ENCODE measurements at regions not wholly inside any gene's neighbourhood (a gene's known extent, or its start where the extent isn't known, plus 50 kb on each side); places are given as distances from the start of the nearest gene placed in this dataset.

DNA sequence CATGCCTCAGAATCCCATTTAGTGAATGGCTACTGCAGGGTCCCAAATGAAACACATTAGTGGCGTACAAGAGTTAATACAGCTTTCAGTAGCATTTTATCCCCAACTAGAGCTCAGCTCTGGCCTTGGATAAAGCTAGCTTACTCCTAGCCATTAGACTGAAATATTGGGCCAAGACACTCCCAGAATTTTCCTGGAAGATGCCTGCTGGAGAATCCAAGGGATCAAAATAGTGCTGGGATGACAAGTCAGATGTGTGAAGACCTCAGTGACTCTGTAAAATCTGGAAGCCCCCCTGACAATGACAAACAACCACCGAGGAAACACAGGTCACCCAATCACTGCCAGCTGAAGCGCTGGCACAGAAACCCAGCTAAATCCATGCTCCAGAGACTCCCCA, 303.1 kb upstream of the SORL1-AS1 start:
- H2BK12ac ChIP-seq (ENCODE audit: insufficient read length, low read depth, low read length), result no peak overlapping the region
- H4K91ac ChIP-seq (ENCODE audit: insufficient read length, low read depth, low read length), result no peak overlapping the region
- H3K4me2 ChIP-seq (ENCODE audit: insufficient read depth, insufficient read length, low read length), result no peak overlapping the region
- no peak overlapping the region for H2BK120ac ChIP-seq (ENCODE audit: low read depth, low read length, poor library complexity, severe bottlenecking)
- no peaks in the 10 kb centered on the region for H3K9me3 ChIP-seq (ENCODE audit: control insufficient read depth, low read depth, low read length)
- no peak overlapping the region for H3K9ac ChIP-seq (ENCODE audit: extremely low read depth, insufficient read length, low read length)
- no peak overlapping the region for H2BK15ac ChIP-seq (ENCODE audit: low read depth, low read length)
- H4K5ac ChIP-seq (ENCODE audit: insufficient read length, low read depth, low read length), result no peak overlapping the region
- no CpG with 5 or more reads among the region's 3 CpGs for WGBS (ENCODE audit: extremely low coverage, insufficient read length, low lambda C conversion rate)
- H3K23me2 ChIP-seq (ENCODE audit: insufficient read length, low read depth, low read length, poor library complexity, severe bottlenecking), result no peaks in the 10 kb centered on the region
- no peak overlapping the region for H3K27ac ChIP-seq (ENCODE audit: insufficient read length, low read depth, low read length)
- no peak overlapping the region for H3T11ph ChIP-seq (ENCODE audit: low read length)
- no peak overlapping the region for H3K14ac ChIP-seq (ENCODE audit: insufficient read depth, low read length)
- TF ChIP-seq, protein P1, sequence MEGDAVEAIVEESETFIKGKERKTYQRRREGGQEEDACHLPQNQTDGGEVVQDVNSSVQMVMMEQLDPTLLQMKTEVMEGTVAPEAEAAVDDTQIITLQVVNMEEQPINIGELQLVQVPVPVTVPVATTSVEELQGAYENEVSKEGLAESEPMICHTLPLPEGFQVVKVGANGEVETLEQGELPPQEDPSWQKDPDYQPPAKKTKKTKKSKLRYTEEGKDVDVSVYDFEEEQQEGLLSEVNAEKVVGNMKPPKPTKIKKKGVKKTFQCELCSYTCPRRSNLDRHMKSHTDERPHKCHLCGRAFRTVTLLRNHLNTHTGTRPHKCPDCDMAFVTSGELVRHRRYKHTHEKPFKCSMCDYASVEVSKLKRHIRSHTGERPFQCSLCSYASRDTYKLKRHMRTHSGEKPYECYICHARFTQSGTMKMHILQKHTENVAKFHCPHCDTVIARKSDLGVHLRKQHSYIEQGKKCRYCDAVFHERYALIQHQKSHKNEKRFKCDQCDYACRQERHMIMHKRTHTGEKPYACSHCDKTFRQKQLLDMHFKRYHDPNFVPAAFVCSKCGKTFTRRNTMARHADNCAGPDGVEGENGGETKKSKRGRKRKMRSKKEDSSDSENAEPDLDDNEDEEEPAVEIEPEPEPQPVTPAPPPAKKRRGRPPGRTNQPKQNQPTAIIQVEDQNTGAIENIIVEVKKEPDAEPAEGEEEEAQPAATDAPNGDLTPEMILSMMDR (conservative IDR thresholded peaks at IDR 0.05), result no peak
- Mint-ChIP-seq H3K36me3 (ENCODE audit: insufficient read depth in 1 of 3, low read depth in 3 of 3) (no peaks in the 10 kb centered on the region), H3K4me3 (peak overlapping the region in 1 of 2 experiments; percentile 38; a peak in 1 of 5 replicates), H3K27me3 (ENCODE audit: low read depth) (no peaks in the 10 kb centered on the region; the same call in 1 of the 2 replicates), H3K27ac (peak overlapping the region in 2 of 3 experiments; percentile 30 to 78; a peak in 2 of 7 replicates), H3K9me3 (no peaks in the 10 kb centered on the region), H3K4me1 (peaks cover 26 to 28% of the 10 kb centered on the region in 2 experiments)
- no peaks in the 10 kb centered on the region for H3K79me2 ChIP-seq (ENCODE audit: insufficient read depth, low read length)
- H2AFZ ChIP-seq (ENCODE audit: low read length), result no peak overlapping the region
- no peak overlapping the region for H4K8ac ChIP-seq (replicated peaks; ENCODE audit: insufficient read length, low read depth, low read length)
- no peak overlapping the region for H2BK5ac ChIP-seq (ENCODE audit: insufficient read length, low read length)
- H2BK20ac ChIP-seq (ENCODE audit: low read depth, low read length, poor library complexity, severe bottlenecking), result no peak overlapping the region
- peaks cover 15% of the 10 kb centered on the region; the same call in 1 of the 2 replicates for H3K4me1 ChIP-seq (ENCODE audit: insufficient read depth, low read length)
- no peak overlapping the region for H3K56ac ChIP-seq (ENCODE audit: insufficient read length, low read depth, low read length)
- no peak overlapping the region for H3K23ac ChIP-seq (ENCODE audit: insufficient read length, low read depth, low read length)
- no peaks in the 10 kb centered on the region for H3K79me1 ChIP-seq (ENCODE audit: insufficient read depth, low read depth, low read length, poor library complexity, severe bottlenecking)
- H4K20me1 ChIP-seq (ENCODE audit: control insufficient read depth, insufficient read depth, insufficient read length), result no peaks in the 10 kb centered on the region
- no peak overlapping the region for H3K18ac ChIP-seq (ENCODE audit: insufficient read length, low read depth, low read length)
- H3K4ac ChIP-seq (ENCODE audit: low read depth, low read length), result no peak overlapping the region
- H3K27me3 ChIP-seq (ENCODE audit: insufficient read depth, low read length), result no peaks in the 10 kb centered on the region
- no peak for DNase-seq
- H2AK5ac ChIP-seq (ENCODE audit: insufficient read length, low read length), result no peak overlapping the region
